NCI-H128 (cell line): ENCODE measurements at regions not wholly inside any gene's neighbourhood (a gene's known extent, or its start where the extent isn't known, plus 50 kb on each side); places are given as distances from the start of the nearest gene placed in this dataset.
"Not testable (repeated sequence)": the region's sequence is repeated elsewhere in the genome, so short reads cannot be mapped to it uniquely, and the experiment has no call there.

Experiments
- DNase-seq: peaks from one replicate; lab custom pipeline; 2025; ENCODE audit not compliant: unreplicated experiment; lab: John Stamatoyannopoulos, UW

DNA sequence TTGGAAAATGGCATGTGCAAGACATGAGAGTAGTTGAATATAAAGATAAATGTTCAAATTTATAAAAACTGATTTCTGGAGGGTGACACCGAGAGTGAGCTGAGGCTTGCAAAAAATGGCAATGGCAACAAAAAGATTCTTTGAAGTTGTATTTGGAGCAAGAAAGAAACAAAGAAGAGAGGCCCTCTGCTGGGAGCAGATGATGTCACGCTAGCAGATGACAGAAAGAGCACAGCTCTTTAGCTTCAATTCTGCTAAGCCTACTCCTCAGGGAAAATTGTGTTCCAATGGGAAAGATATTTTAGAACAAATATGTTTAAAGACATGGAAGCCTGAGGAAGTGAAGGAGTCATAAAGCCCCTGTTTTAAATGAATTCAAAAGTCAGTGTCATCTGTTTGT is 125.3 kb upstream of the NOX3 start:
- DNase-seq = no peak

DNA sequence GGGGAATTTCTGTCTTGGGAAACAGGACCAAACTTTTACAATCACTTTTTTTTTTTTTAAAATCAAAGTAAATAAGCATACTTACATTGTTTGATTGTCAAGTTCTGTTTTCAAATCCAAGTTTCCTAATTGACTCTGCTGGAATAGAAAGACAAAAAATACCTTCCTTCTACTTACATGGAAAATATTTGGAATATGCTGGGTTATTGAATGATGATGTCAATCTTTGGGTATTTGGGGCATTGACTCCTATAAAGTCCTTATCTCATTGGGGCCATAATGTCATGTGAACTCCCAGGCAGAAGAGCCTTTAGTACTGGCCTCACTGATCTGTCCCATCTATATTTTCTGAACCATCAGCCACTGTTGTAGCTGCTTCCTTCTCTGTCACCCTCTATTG is 122.6 kb upstream of the NOX3 start:
- no peak for DNase-seq

- no peak for DNase-seq
Observed at GRCh38 chr6:155561966-155562364, 106.3 kb upstream of the NOX3 start.

DNA sequence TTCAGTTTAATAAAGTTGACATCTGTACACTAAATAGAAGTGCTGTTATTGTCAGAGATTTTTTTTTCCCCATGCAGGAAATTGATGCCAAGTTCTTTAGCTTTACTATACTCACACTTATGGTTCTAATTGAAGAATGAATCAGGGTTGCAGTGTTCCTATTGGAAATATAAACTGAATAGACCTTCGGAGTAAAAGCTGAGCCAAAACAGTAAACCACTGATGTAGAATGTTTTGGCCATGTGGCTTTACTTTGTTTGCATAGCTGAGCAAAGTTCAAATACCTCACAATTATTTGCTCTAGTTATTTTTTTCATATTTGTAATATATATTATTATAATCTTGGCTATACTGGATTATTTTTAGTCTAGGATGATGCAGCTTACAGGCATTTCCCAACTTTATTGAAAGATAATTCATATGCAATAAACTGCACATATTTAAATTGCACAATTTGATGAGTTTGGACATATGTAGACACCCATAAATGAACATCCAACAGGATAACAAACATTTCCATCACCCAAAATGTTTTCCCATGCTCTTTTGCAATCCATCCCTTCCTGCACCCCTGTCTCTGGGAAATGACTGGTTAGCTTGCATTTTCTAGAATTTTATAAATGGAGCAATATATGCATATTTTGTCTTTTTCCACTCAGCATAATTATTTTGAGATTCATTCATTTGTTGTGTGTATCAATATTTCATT is 105.8 kb upstream of the NOX3 start:
- no peak for DNase-seq

DNA sequence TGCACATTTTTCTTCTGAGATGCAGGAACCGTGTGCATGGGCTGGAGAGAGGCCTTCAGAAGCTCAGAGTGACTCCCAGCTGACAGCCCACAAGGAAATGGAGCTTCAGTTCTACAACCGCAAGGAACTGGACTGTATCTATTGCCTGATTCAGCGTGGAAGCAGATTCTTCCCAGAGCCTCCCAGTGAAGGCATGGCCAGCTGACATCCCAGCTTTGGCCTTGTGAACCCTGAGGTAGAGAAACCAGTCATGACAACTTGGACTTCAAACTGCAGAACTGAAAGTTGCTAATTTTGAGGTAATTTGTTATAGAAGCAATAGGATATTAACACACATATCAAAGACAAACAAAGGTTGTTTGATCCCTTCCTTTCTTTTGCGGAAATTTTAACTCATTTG is 94.3 kb upstream of the NOX3 start:
- no peak for DNase-seq

GRCh38 chr6:155549028-155549798 is 93.6 kb upstream of the NOX3 start:
- DNase-seq = no peak

DNA sequence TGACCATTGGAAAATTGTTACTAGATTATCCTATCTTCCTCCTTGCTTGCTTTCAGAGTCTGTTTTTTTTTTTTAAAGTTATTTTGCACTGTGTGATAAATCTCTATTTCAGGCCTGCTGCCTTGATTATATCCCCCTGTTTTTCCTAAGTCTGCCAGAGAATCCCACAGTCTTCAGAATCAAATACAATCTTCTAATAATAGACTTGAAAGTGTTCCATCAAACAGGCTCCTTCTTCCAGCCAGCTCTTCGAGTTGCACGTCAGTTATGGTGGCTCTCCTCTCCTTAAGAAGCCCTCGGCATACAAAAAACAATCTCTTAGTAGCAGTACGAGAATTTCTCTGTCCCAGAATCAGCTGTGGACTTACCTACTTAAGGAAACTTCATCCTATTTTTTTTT is 92.9 kb upstream of the NOX3 start:
- DNase-seq = no peak

- no peak for DNase-seq
Observed at GRCh38 chr6:155544677-155545076, 89.0 kb upstream of the NOX3 start.

DNA sequence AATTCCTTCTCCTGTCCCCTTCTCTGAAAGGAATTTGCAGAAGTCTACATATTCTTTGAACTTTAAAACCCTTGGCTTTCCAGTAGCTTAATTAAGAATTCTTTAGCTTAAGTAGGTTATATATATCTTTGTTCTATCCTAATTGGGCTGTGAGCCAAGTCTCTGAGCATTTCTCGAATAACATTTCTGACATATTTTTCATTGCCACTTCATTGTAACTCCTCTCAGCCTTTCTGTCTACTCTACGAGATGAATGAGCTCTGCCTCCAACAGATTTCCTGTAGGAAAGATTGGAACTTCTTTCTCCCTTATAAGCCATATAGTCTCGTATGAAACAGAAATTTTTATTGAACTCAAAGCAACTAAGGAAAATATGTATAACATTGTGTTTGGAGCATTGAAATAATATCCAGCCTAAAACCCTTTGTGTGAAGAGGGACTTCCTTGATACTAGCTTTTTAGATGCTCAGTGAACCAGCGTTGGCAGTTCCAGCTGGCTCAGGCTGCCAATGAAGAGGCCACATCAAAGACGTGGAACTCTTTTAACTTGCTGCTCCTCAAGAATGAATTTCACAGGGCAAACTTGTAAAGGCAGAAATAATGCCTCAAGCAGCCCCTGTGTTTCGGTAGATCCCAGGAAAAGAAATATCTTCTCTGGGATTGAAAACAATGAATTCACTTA is 87.7 kb upstream of the NOX3 start:
- DNase-seq = no peak

DNA sequence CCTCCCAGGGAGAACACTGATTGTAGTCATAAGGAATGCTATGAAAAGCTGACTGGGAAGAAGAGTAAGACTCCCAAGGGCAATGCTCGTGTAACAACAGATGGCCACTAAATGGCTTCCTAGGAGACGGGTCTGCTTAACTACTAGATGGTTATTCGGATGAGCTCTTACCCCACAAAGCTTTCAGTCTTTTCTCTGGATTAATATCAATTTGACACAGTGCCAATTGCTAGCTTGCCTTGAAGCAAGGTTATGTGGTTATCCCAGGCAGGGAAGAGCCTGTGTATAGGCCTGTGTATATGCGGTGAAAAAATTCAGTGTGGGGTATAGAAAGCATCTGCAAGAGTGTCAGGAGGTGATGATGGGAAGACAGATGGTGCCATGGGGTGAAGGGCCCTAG is 86.4 kb upstream of the NOX3 start:
- DNase-seq = peak; percentile 42

- DNase-seq = no peak
Observed at GRCh38 chr6:155538708-155539390, 83.2 kb upstream of the NOX3 start.

- DNase-seq = no peak
Observed at GRCh38 chr6:155534678-155535077, 79.0 kb upstream of the NOX3 start.

GRCh38 chr6:155530219-155530834 is 74.7 kb upstream of the NOX3 start:
- no peak for DNase-seq

DNA sequence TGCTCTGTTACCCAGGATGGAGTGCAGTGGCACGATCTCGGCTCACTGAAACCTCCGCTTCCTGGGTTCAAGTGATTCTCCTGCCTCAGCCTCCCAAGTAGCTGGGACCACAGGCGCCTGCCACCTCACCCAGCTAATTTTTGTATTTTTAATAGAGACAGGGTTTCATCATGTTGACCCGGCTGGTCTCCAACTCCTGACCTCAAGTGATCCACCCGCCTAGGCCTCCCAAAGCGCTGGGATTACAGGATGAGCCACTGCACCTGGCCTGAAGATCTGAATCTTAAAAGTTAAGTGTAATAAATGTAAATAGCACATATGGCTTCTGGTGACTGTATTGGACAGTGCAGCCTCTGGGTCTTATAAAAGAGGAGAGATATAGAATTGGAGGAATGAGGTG is 74.2 kb upstream of the NOX3 start:
- not testable (repeated sequence) for DNase-seq

DNA sequence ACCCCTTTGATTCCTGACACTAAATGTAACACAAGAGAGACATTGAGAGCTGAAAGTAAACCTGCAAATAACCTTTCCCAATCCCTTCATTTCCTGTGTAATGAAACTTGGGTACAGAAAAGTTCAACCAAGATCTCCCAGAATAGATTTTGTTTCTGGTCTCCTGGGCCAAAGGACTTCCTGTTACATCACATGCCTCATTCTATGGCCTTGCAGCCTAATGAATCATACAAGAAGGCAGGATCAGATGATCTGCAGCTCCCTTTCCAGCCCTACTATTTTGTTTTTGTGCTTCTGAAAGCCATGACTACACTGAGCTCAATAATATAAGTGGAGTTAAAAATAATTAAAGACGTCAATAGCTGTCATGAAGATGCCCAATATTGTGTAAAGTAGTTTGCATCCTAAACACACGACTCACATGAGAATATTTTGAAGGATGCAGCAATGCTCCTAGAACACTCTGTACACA is 73.4 kb upstream of the NOX3 start:
- DNase-seq = no peak

GRCh38 chr6:155528335-155528734 is 72.7 kb upstream of the NOX3 start:
- DNase-seq = no peak

- no peak for DNase-seq
Observed at GRCh38 chr6:155527443-155527842, 71.8 kb upstream of the NOX3 start.

GRCh38 chr6:155523821-155524651 is 68.4 kb upstream of the NOX3 start:
- no peak for DNase-seq

GRCh38 chr6:155521719-155522118 is 66.1 kb upstream of the NOX3 start:
- no peak for DNase-seq

- no peak for DNase-seq
Observed at GRCh38 chr6:155520078-155520477, 64.4 kb upstream of the NOX3 start.
